ENCODE measurements at regions not wholly inside any gene's neighbourhood (a gene's known extent, or its start where the extent isn't known, plus 50 kb on each side); places are given as distances from the start of the nearest gene placed in this dataset.

DNA sequence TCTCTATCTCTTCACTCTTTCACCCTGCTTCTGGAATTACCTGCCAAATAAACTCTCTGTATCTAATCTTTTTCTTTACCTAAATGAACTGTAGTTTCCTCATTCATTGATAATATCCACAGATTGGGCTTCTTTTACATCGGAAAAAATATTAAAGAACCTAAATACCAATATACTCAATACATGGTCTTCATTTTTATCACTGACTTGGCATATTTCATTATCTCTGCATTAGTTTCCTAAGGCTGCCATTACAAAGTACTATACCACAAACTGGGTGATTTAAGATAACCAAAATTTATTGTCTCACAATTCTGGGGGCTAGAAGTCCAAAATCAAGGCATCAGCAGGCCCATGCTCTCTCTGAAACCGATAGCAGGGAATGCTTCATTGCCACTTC, 411.9 kb upstream of the SPTLC3 start:
- DNase-seq = no peak

DNA sequence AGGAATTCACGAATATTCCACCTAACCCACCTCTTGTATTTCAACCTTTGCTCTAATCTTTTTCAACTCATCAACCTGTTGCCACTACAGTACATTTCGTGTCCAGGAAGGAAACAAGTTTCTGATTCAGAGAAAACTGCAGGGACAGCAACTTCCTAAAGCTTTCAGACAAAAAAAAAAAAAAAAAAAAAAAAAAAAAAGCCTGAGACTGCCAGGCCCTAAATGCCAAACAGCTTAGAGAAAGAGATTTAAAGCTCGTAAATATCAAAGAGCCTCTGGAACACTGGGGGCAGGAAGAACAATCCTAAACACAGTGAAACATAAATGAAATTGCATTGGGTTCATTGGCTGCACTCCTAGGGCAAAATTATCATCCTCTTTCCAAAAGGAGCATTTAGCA, 411.2 kb upstream of the SPTLC3 start:
- DNase-seq = no peak

DNA sequence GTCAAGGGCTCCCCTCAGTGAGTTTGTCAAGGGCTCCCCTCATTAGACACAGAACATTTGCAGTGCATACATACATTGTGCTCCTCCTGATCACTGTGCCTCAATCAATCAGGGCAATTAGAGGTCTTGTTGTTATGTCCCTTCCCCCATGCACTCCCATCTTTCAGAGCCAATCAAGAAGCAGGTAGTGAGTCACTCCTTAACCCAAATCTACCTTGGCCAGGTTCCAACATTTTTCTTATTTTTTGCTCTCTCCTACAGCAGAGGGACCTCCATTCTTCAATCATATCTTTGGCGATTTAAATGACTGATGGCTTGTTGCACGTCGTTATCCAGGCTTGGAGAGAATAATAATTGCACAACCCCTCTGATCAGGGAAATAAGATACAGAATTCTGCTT, 409.9 kb upstream of the SPTLC3 start:
- DNase-seq = peak; percentile 28

DNA sequence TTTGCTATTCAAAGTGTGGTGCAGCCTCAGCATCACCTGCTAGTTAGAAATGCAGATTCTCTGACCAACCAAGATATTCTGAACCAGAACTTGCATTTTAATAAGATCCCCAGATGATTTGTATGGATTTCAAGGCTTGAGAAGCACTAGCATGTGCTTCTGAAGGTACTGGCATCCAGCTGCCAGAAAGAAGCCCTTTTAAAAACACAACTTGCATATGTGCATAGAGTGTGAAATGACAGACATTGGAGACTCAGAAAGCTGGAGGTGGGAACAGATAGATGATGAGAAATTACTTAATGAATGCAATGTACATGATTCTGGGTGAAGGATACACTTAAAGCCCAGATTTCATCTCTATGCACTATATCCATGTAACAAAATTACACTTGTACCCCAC, 409.3 kb upstream of the SPTLC3 start:
- DNase-seq = no peak

DNA sequence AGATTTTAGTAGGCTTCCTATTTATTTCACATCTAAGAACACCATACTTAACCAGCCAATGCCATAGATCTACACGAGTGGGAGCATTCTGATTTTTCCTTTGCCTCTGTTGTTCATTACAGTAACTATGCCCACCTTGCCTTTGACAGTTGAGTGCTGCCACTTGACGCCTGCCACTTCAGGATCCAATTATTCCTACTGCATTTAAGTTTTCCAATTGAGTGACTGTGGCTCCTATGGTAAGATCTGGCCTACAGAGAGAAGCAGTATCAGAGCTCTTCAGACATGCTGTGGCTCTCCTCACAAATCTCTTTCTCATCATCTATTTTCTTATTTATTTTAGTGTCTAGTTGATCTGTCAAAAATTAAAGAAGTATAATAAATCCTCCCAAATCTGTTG, 403.0 kb upstream of the SPTLC3 start:
- peak; percentile 52 for DNase-seq

DNA sequence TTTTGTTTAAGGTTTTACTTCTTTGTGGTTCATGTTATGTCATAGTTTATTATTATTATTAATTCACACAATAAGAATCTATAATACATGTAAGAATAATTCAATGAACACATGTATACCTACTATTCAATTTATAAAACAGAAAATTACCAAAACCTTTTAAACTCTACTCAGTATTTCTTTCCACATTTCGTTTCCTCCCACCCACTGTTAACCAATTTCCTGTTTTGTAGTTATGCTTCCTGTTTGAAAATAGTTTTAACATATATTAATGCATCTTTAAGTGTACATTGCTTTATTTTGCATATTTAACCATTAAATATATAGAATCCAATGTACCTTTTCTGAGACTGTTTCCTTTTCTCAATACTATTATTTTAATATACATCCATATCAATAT, 397.9 kb upstream of the SPTLC3 start:
- DNase-seq = no peak

DNA sequence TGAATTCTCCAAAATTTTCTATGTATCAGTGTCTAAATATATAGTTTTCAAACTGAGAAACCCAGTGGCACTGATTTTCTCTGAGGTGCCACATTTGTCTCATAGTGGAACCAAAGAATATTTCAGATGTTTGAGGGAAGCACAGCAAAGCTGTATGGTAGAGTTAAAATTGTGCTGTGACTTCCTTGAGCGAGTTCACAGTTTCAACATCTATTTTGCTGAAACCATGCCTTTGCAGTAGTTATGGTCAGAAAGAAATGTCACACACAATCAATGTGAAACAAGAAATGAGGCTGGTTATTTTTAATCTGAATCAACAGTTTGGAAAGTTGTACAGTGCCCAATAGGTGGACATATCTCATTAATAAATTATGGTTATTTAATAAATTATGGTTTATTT, 394.0 kb upstream of the SPTLC3 start:
- DNase-seq = no peak

DNA sequence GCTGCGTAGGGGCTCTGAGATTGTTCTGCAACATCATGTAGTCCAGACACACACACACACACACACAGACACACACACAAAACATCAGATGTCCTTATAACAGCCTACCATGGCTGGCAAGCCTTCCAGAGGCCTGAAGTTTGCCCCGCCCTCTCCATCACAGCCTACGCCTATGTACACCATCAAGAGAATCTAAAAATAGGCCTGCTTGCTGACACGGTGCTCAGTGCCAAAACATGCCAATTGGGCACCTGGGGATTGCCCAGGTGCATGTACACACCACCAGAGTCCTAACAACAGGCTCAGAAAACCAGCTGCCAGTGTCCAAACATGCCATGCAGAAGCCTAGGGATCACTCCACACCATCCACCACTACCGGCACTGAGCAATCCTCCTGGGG, 391.7 kb upstream of the SPTLC3 start:
- DNase-seq = no peak

DNA sequence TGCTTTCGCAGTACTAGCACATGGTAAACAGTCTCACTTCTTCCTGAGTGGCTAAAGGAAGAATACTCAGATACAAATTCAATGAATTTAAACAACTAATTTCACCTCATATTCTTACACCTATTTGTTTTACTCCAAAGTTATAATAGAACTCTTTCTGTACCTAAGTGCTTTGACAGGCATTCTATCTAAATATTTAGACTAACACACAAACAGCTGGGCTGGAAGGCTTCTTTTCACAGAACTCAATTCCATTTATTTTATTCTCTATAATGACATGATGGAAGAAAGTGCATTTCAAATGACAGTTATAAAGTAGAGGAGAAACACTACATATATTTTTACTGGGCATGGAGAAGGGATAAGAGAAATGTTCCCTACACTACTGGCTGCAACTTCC, 384.9 kb upstream of the SPTLC3 start:
- no peak for DNase-seq

DNA sequence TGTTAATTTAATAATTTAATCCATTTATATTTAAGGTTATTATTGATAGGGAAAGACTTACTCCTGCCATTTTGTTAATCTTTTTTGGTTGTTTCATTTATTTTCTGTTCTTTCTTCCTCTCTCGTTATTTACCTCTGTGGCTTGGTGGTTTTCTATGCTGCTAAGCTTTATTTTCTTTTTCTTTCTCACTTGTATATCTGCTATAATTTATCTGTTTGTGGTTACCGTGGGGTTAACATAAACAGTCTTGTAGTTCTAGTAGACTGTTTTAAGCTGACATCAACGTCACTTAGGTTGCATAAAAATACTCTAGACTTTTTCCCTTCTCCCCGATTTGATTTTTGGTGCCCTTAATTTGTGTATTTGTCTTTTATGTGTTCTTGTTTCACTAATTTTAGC, 381.3 kb upstream of the SPTLC3 start:
- no peak for DNase-seq

DNA sequence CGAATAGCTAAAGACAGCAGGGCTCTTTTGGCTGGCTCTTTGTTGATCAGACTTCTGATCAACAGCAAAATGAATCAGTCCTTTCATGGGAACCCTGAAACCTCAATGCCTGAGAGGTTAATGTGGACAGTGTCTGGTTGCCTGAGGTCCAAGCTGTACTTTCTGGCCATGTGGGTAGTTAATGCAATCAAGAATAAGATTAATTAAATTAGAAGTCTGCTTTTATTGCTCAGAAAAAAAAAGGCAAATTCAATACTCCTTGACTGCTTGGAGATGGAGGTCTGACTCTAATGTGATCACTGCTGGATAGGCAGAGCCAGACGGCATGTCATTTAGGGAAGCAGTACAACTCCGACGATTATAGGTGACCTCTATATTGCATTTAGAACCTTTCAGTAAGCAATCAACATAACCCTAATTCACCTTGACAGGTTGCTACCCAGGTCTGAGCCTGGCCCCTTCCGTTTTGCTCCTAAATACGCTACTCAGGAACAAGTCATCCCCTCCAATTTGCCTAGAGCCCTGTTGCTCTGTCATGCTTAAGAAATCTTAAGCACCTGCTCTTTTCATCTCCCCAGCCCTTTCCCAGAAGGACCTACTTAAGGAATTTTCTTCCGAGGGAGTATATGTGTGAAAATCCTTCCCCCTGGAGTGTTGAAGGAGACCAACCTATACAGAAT, 370.0 kb upstream of the SPTLC3 start:
- no peak for DNase-seq

DNA sequence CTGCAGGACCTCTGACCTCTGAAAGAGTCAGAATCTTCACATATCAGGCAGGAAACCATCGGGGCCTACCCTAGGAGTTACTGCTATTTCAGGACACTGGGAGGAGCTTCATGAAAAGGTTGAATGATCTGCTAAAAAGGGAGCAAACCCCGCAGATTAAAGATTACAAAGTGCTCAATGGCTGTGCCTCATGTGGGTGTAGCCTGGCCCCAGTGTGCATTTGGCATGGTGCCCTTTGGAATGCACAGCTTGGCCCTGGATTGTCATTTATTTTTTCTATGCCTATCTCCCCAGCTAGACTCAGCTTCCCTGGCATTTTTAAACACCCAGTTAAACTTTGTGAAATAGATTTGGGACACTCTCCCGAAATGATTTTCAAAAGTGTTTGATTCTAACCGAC, 368.5 kb upstream of the SPTLC3 start:
- no peak for DNase-seq

DNA sequence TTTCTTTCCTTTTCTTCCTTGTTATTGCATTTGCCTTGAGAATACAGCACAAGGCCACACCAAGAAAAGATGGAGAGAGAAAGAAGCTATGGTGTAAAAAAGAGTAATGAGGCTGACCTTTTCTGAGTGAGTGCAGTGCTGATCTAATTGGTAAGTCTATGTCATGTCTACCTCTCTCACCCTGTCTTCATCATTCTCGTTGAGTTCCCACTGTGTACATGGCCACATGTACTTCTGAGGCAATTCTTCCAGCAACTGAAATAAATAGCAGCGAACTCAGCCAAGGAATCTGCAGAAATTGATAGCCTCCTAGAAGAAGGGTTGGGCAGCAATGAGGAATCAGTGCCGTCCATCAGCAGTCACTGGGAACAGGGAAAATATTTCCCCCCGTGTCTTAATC, 367.2 kb upstream of the SPTLC3 start:
- no peak for DNase-seq

DNA sequence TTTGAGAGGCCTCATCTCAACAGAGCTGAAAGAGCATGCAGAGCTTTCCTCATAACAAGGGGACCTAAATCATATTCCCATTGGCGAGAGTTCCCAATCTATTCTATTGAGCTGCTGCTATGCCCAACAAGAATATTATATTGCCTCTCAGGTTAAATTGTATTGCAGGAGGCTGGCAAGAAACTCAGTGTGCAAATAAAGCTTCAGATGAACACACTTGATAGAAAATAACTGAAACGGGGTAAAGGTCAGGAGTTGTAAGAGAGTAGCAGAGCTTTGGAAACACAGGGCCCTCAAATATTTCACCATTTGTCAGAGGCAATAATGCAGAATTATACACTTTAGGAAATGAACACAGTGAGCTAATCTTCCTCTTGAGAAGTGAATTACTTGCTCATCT, 364.3 kb upstream of the SPTLC3 start:
- DNase-seq = peak; percentile 48

DNA sequence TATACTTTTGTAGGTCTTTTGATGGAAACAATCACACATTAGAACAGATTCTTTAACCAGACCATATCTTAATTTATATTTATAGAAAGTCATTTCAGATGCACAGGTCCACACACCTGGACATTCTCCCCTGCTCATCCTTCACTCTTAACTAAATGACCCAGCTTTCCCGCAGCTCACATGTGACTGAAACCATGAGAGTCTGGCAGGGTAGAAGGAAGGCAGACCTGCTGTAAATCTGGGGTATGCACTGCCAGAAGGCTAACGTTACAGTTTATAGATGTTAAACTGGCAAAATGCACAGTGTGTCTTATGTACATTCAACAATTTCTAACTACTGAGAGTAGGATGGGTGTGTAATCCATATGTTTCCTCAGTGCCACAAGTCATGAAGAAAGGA, 359.5 kb upstream of the SPTLC3 start:
- no peak for DNase-seq

DNA sequence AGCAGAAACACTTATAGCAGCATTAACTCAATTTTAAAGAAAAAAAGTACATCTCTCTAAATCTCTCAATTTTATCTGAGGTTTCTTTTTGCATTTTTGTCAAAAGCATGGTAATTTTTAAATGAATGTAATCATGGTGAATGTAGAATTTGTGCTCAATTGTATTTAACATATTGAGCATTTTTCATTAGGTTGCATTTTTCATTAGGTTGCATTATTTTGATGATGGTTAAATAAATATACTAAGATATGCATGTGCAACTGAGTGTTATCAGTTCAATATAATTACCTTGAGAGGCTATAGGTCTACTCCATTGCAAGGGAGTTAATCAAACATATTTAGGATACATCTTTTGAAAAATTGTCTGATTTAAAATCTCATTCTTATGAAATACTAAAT, 355.1 kb upstream of the SPTLC3 start:
- DNase-seq = no peak

DNA sequence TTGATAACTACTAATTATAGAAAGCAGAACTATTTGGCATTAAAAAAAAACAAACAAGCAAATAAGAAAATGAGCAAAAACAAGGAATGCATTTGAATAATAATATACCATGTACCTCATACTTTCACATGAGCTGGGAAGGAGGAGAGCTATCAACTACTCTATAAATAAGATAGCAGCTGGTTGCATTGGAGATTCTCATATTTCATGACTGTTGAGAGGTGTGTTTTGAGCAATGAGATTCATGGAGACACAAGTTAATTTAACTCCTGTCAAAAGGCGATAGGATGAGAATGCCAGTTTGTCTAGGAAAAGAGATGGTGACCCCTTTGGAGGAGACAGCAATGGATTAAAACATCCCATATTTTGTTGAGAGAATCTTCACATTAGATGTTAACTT, 348.8 kb upstream of the SPTLC3 start:
- DNase-seq = peak; percentile 44

DNA sequence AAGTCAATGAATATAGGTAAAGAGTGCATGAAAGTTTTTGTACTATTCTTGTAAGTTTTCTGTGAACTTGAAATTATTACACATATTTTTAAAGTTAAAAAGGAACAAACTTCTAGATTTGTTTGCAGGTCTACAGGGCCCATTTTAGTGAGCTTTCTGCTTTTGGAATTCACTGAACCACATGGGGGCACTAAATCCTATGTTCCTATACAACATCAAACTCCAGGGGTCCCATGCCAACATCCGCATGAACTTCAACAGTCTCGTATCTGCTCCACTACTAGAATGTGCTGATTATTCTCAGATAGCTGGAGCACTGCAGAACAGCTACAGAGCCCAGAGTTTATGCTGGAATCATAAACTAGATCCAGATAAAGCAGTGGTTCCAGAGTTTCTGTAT, 347.9 kb upstream of the SPTLC3 start:
- no peak for DNase-seq

DNA sequence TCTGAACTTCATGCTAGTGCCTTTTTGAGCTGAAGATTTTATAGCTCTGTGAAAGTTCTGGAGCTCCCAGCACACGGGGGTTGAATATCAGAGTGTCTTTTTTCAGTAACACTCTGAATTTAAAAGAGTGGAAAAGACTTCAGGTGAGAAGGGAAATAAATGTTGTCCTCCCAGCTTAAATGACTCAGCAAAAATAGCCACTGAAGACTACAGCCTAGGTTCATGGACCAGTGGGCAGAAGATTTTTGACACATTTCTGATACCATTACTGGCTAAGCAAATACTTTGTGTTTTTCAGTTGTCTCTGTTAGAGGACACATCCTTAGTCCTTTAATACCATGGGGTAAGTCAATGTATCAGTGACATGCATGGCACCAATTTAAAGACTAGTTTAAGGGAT, 338.5 kb upstream of the SPTLC3 start:
- DNase-seq = no peak

DNA sequence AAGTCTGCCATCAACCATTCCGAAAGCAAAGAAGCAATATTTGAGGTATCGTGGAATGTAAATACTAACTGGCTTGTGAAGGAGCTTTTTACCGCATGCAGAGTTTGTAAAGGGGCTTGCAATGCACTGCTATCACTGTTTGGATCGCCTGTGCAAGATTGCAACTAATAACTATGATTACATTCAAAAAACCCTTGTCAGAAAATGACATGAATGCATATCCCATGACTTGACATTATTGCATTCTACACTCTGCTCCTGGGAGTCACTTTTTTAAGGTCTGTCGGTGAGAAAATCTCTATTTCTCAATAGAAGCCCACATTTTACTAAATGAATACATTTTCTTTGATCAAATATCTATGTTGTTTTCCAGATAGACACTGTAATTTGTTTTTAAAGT, 335.4 kb upstream of the SPTLC3 start:
- no peak for DNase-seq

DNA sequence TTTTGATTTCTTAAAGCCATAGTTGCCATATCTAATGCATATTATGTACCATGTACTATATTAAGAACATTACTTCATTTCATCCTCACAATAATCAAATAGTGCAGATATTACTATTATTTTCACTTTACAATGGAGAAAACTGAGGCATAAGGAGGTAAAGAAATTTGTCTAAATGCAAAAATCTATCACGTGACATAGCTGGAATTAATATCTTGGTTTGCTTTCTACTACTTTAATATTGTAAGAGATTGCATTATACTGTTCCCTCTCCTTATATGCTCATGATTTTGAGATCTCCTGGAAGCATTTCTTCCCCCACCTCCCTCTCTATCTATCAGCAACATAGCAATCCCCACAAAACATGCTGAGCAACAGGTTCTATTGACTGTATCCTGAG, 330.8 kb upstream of the SPTLC3 start:
- no peak for DNase-seq

DNA sequence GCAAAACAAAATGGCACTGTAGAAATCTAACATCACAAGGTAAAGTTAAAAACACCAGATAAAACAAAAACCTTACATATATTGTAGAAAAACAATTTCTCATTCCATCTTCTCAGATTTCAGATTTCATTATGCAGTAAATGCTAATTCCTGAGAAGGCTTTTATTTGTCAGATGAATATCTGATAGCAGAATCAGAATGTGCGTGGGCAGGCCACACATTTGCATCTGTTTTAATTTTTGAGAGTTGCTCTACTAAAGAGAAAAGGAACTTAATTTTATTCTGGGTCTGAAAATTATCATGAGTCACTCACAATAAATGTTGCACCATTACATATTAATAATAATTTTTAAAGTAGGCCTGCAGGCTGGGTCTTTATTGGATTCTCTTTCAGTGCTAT, 329.3 kb upstream of the SPTLC3 start:
- no peak for DNase-seq

DNA sequence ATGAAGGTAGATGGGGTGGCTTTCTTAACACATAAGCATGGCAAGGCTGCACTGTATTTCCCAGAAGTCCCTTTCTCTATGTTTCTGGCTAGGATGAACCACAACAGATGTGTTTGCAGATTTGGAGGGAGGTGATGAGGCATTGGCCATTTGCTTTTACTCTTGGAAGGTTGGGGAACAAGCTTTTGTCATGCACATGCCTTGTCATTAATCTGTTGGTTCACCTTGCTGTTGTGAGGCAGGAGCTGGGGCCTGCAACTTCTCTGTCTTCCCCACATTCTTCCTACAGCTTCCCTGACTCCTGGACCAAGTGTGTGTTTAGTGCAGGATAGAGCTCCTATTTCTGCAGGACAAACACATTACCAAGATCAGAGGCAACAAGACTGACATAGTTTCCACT, 326.2 kb upstream of the SPTLC3 start:
- DNase-seq = no peak

DNA sequence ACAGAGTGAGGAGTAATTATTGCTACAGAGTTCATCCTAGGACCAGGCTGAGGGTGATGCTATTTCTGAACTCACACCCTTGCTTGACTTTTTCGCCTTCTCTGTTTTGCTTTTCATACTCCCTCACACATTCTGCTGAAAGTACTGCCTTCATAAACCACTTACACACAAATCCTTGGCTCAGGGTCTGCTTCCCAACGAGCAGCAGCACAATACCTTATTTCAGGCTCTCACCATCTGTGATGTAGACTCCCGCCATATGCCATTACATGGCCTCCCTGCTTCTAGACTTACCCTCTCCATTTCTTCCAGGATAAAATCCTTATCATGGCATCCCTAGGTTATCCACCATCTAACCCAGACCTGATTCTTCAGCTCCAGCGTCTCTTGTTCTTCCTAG, 321.3 kb upstream of the SPTLC3 start:
- no peak for DNase-seq

DNA sequence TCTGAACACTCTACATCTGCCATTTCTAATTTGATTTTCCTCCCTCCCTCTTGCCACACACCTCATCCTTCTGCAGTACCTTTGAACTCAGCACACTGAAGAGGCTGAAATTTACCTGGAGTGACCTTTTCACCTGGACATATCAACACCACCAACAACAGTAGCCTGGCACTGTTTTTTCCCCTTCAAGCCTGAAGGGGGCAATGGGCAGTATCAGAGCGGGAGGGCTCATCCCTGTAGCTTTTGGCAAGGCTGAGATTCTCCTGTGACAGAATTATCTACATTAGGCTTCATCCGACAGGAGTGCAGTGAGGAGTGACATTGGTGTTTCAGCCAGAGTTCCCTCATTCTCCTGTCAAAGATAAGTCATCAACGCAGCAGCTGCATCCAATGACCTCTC, 312.8 kb upstream of the SPTLC3 start:
- DNase-seq = no peak

DNA sequence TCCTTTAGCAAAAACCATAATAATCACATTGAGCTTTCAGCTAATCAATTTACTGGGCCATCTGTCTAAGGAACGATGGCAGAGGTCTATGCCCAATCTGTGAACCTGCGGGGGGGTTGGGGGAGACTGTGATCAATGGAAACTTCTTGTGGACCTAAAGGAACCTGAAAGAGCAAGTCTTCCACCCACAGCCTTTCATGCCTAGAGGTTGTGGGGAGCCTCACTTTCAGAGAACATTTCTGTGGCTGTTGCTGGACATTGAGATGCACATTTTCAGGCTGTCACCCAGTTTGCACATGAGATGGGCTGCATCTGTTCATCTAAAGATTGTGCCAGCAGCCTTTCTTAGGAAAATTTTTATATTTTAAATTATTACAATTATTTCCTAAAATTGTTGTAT, 310.0 kb upstream of the SPTLC3 start:
- no peak for DNase-seq

Data from NCI-H510A treated with DMSO at 0.1 percent for 48 hours (cell line).